Stimulated activated CD8-positive, alpha-beta memory T cell treated with anti-CD3 and anti-CD28 coated beads, Interleukin-7, amount 100 ng/mL, for 1 hour (primary cell): ENCODE measurements at regions not wholly inside any gene's neighbourhood (a gene's known extent, or its start where the extent isn't known, plus 50 kb on each side); places are given as distances from the start of the nearest gene placed in this dataset.
"Not testable (repeated sequence)": the region's sequence is repeated elsewhere in the genome, so short reads cannot be mapped to it uniquely, and the experiment has no call there.

ENCODE experiments used
- DNase-seq, 2 donors: peaks; one replicate each; pipeline ENCODE4 v3.0.0-alpha.2; 2020; ENCODE audit warnings: low read depth in 2 of 2

GRCh38 chr17:15860774-15861173, 84.2 kb upstream of the ADORA2B start:
- DNase-seq, result not testable (repeated sequence)

GRCh38 chr17:15864061-15864460, 80.9 kb upstream of the ADORA2B start:
- DNase-seq, result not testable (repeated sequence)

DNA sequence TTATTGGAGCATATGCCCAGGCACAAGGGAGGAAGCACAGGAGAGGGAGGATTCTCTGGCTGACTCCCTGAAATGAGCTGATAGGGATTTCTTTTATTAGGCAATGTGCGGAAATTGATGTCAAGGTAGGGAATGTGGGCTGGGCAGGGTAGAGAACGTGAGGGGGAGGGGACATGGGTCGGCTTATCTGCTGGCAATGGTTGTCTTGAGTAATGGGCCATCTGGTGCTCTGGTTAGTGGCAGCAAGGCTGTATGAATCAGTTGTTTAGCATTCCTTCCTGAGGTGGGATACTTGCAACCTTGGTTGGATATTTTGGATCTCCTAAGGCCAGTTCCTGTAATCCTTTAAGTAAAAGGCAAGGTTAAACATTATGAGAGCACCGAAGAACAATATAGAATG, 80.5 kb upstream of the ADORA2B start:
- not testable (repeated sequence) for DNase-seq

GRCh38 chr17:15866015-15866414, 78.9 kb upstream of the ADORA2B start:
- not testable (repeated sequence) for DNase-seq

DNA sequence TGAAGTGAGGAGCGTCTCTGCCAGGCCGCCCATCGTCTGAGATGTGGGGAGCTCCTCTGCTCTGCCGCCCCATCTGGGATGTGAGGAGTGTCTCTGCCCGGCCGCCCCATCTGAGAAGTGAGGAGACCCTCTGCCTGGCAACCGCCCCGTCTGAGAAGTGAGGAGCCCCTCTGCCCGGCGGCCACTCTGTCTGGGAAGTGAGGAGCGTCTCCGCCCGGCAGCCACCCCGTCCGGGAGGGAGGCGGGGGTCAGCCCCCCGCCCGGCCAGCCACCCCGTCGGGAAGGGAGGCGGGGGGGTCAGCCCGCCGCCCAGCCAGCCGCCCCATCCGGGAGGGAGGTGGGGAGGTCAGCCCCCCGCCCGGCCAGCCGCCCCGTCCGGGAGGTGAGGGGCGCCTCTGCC, 77.6 kb upstream of the ADORA2B start:
- not testable (repeated sequence) for DNase-seq

GRCh38 chr17:15869868-15870267, 75.1 kb upstream of the ADORA2B start:
- not testable (repeated sequence) for DNase-seq

GRCh38 chr17:15872677-15873076, 72.3 kb upstream of the ADORA2B start:
- not testable (repeated sequence) for DNase-seq

DNA sequence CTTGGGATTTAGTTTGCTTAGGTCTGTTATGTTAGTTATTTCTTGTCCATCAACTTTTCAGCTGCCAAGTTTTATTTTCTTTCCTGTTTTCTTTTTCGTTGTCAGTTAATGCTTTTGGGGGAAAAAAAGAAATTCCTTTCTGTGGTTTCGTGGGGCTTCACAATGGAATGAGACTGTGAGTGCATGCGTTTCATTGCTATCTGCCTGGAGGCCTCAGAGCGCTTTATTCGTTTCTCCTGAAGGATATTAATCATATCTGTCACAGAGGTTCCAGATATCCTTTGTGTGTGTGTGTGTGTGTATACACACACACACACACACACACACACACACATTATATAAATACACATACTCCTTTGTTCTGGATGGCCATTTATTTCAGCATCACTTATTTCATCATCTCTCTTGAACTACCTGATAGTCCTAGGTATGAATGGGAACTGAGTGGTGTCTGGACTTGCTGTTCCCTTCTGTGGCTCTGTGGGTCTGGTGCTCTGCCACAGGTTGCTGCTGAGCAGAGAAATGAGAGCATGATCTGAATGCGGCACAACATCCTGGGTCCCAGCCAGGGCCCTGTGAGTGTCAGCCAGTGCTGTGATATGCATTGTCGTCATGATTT, 66.9 kb upstream of the ADORA2B start:
- not testable (repeated sequence) for DNase-seq

- no peak for DNase-seq
Observed at GRCh38 chr17:15882058-15882720, 62.7 kb upstream of the ADORA2B start.

- DNase-seq, result no peak
Observed at GRCh38 chr17:15882777-15883176, 62.2 kb upstream of the ADORA2B start.

DNA sequence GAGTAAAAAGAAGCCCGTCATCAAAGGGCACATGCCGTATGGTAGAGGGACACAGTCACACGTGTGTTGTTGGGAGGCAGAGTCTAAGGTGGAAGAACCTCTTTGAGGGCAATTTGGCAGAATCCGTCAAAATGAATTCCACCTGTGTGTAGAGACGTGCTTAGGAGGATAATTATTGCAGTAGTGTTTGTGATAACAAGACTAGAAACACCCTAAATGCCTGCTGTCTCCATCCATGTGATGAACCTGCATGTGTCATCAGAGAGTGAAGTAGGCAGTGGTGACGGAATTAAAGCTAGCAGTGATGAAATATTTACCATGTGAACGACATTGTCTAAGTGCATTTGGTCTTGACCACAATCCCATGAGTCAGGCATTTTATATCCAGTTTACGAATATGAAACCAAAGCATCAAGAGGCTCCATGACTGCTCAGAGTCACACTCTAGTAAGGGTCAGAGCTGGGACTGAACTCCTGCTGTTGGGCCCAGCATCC, 61.3 kb upstream of the ADORA2B start:
- no peak for DNase-seq

- no peak for DNase-seq
Observed at GRCh38 chr17:15884731-15885130, 60.2 kb upstream of the ADORA2B start.

DNA sequence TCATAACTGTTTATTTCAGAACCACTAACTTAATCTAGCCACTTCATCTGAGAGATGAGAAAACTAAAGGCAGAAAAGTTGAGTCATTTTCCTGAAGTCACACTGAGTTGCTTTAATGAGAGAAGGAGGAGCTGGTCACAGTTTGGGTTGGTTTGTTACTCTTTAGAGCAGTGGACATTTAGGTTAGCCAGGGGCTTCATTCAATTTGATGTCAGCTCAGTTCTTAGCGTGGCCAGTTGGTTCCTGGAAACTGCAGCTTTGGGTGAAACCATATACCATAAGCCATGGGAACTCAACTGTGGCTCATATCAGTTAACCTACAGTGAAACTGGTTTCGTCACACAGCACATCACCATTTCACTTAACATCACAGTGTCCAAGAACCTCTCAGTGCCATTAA, 59.2 kb upstream of the ADORA2B start:
- no peak for DNase-seq

DNA sequence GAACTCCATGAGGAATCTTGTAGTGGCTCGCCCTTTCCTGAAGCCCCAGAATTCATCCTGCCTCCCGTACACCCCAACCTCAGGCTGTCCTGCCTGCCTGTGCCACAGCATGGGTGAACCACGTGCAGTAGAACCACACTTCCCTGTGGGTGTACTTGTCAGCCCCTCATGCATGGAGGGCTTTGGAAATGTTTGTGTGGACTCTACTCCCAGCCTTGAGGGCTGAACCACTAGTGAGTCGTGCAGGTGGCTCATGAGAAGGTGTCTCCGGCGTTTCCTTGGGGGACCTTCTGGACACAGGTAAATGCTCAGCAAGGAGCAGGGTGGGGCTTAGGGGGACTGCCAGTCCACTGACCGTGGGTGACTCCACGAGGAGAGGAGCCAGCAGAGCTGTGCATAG, 58.7 kb upstream of the ADORA2B start:
- no peak for DNase-seq

- DNase-seq, result no peak
Observed at GRCh38 chr17:15886804-15887203, 58.1 kb upstream of the ADORA2B start.

DNA sequence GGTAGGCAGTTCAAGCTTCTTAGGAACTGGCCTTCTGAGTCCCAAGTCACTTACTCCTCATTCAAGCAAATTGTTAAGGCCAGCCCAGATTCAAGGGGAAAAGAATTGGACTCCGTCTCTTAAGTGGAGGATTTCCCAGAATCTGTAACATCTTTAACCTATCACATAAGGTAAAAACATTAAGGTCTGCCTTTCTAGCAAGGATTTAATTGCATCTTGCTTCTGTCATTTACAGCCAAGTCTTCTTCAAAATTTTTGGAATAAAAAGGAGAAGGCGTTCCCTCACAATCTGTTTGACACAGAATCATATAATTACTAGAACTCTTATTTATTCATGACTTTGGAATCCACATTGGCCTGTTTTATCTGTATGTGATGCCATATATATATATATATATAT, 56.5 kb upstream of the ADORA2B start:
- no peak for DNase-seq

- no peak for DNase-seq
Observed at GRCh38 chr17:15890279-15890892, 54.5 kb upstream of the ADORA2B start.

GRCh38 chr17:15891318-15891717, 53.6 kb upstream of the ADORA2B start:
- DNase-seq, result no peak

DNA sequence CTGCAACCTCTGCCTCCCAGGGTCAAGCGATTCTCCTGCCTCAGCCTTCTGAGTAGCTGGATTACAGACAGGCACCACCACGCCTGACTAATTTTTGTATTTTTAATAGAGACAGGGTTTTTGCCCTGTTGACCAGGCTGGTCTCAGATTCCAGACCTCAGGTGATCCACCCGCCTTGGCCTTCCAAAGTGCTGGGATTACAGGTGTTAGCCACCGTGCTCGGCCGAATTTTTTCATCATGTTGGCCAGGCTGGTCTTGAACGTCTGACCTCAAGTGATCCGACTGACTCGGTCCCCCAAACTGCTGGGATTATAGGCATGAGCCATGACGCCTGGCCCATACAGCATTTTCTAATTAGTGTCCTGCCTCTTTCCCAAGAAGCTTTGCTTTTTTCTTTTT, 52.7 kb upstream of the ADORA2B start:
- no peak for DNase-seq

DNA sequence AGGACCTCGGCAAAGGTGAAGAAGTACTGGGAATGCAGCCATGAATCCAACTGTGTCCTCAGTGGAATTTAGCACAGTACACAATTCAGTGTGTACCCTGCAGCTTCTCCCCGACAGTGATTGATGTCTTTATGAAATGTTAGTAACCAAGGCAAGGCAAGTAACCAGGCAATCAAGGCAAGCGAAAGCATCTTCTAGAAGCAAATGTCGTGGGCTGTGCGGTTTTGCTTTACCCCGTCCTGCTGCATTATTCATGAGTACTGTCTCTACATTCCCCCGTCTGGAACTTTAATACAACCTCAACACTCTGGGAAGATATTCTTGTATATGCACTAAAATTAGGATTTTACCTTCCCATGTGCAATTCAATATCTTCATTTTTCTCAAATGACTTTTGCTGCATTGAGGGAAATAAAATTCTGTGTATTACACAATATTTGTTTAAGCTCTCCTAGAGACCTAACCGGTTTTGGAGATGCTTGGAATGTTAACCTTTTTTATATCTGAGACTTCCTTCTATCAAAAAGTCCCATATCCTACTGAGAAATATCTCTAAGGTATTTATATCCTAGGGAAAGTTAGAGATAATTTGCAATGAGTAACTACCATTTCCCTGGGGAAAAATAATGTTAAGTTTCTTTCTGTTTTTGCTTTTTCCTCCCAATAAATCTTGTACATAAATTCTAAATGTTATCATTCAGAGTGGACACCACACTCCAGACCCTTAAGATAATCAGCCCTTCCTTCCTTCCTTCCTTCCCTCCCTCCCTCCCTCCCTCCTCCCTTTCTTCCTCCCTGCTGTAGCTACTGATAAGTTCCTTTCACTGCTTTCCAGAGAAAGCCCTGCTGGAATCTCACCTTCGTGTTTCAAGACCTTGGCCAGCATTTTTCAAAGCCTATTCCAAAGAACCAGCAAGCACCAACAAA, 51.9 kb upstream of the ADORA2B start:
- DNase-seq, result no peak

GRCh38 chr17:15893658-15894024, 51.3 kb upstream of the ADORA2B start:
- DNase-seq, result no peak

- no peak for DNase-seq
Observed at GRCh38 chr17:15894258-15894657, 50.7 kb upstream of the ADORA2B start.
